Ectodermal cell (in vitro differentiated cells): ENCODE measurements at regions not wholly inside any gene's neighbourhood (a gene's known extent, or its start where the extent isn't known, plus 50 kb on each side); places are given as distances from the start of the nearest gene placed in this dataset.
"Not testable (repeated sequence)": the region's sequence is repeated elsewhere in the genome, so short reads cannot be mapped to it uniquely, and the experiment has no call there.

Experiments
- H3K27ac ChIP-seq: 2 replicates; pipeline ENCODE4 v1.7.0; 2013; ENCODE audit warnings: mild to moderate bottlenecking, low read depth, low read length; ENCODE audit not compliant: insufficient read depth, poor library complexity, severe bottlenecking
- H3K27me3 ChIP-seq: 2 replicates; pipeline ENCODE4 v1.7.0; 2013; ENCODE audit warnings: mild to moderate bottlenecking, low read length; ENCODE audit not compliant: insufficient read depth, control insufficient read depth, poor library complexity, severe bottlenecking
- H3K36me3 ChIP-seq: one replicate; pipeline ENCODE4 v1.7.0; 2013; ENCODE audit warnings: low read length; ENCODE audit not compliant: control insufficient read depth, insufficient read depth
- H3K4me1 ChIP-seq: one replicate; pipeline ENCODE4 v1.7.0; 2013; ENCODE audit warnings: low read length; ENCODE audit not compliant: control insufficient read depth, insufficient read depth
- H3K4me3 ChIP-seq: 2 replicates; pipeline ENCODE4 v1.7.0; 2013; ENCODE audit warnings: low read depth, low read length, control low read depth; ENCODE audit not compliant: insufficient read depth
- H3K9me3 ChIP-seq: 2 replicates; pipeline ENCODE4 v1.7.0; 2013; ENCODE audit warnings: mild to moderate bottlenecking, low read length, moderate library complexity; ENCODE audit not compliant: control insufficient read depth
- WGBS, 2 experiments: methylation state at CpG; one replicate each; pipeline ENCODE4 v1.1.7; 2013; ENCODE audit warnings: missing lambda C conversion rate in 2 of 2; 5-methylcytosine and 5-hydroxymethylcytosine counted together

DNA sequence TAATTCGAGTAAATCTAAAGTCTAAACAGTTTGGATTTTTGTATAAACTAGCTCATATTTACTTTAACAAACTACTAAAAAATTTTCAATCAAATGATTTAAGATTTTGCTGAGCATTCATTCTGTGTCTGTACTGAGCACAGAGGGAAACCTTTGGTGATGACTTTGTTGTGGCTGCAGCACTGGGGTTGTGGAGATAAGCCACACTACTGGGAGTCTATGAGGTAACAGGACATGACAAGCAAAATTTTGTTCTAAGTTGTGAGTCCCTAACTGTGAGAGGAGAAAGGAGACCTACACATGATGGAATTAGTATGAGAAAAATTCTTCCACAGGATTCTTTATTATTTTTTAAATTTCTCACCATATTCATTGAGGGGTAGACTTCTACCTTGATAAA, 933.7 kb upstream of the LRATD1 start:
- no CpG with 5 or more reads among the region's 1 CpG for WGBS, 2 experiments
- Histone ChIP-seq H3K27me3 (no peaks in the 10 kb centered on the region), H3K4me3 (no peak overlapping the region), H3K27ac (no peak overlapping the region), H3K9me3 (no peaks in the 10 kb centered on the region), H3K4me1 (no peaks in the 10 kb centered on the region), H3K36me3 (no peaks in the 10 kb centered on the region)

DNA sequence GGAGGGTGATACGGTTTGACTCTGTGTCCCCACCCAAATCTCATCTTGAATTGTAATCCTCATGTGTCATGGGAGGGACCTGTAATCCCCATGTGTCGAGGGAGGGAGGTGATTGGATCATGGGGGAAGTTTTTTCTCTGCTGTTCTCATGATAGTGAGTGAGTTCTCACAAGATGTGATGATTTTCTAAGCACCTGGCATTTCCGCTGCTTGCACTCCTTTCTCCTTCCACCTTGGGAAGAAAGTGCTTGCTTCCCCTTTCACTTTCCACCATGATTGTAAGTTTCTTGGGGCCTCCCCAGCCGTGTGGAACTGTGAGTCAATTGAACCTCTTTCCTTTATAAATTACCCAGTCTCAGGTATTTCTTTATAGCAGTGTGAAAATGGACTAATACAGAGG, 932.6 kb upstream of the LRATD1 start:
- H3K36me3 ChIP-seq, H3K27me3 ChIP-seq, H3K4me3 ChIP-seq, H3K9me3 ChIP-seq, H3K27ac ChIP-seq, H3K4me1 ChIP-seq: not testable (repeated sequence)
- WGBS, 2 experiments: 75 to 83% methylated on average over 4 of the region's 4 CpGs

DNA sequence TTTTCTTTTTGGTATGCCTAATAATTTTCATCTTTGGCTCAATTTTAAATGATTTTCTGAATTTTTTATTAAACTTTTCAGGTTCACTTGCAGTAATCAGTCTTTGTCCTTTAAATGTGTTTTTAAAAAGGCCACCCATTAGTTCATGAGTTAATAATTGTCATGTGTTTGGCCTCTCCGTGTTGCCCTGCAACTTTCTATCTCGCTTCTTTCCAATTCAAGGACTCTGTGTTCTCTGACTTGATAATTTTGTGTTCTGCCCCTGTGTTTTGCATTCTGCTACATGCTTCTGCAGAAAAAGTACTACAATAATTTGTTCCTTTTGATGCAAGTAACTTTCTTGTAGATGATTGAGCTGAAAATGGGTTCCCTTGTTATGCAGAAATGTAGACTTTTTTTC, 921.4 kb upstream of the LRATD1 start:
- Histone ChIP-seq H3K9me3 (no peaks in the 10 kb centered on the region), H3K4me1 (no peaks in the 10 kb centered on the region)

DNA sequence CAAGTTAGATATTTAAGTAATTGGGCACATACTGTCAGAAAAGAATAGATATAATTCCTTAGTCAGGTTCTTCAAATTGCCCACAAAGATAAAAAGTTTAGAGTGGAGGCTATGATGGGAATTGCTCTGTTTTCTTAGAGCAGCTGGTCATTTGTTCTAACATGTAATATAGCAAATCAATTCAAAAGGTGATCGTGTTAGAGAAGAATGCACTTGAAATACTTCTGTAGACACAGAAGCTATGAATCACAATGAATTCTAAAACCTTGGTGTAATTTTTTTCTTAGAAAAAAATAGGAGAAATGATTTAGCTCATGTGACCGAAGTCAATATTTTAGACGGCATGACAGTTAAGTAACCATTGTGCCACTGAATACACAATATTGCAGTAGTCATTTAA, 918.1 kb upstream of the LRATD1 start:
- Histone ChIP-seq H3K27me3 (no peaks in the 10 kb centered on the region), H3K36me3 (no peaks in the 10 kb centered on the region), H3K4me1 (no peaks in the 10 kb centered on the region), H3K9me3 (no peaks in the 10 kb centered on the region), H3K27ac (no peak overlapping the region), H3K4me3 (no peak overlapping the region)
- WGBS, 2 experiments: 55 to 89% methylated on average over 2 to 3 of the region's 3 CpGs

More for the DNA sequence above, 921.4 kb upstream of the LRATD1 start:
- 80 to 83% methylated on average over 2 of the region's 2 CpGs for WGBS, 2 experiments
- Histone ChIP-seq H3K27me3 (no peaks in the 10 kb centered on the region), H3K36me3 (no peaks in the 10 kb centered on the region), H3K27ac (no peak overlapping the region), H3K4me3 (no peak overlapping the region)

DNA sequence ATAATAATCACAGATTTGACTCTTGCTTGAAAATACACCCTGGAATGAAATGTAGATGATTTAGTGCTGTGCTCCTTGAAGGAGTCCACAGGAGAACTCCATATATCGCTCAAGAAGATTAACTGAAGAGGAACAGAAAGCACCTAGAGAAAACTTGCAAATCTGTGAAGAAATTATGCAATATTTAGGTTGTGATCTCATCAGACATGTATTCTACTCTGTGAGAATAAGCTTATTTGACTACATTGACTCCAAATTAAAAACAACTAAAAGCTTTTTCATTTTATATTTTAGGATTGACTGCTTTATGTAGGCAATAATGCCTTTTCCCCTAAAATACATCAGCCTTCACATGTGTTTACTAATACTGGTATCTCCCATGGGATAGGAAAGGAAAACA, 906.6 kb upstream of the LRATD1 start:
- Histone ChIP-seq H3K36me3 (no peaks in the 10 kb centered on the region), H3K4me3 (no peak overlapping the region), H3K9me3 (no peaks in the 10 kb centered on the region), H3K27ac (no peak overlapping the region), H3K27me3 (no peaks in the 10 kb centered on the region), H3K4me1 (no peaks in the 10 kb centered on the region)
- 80 to 90% methylated on average over 1 of the region's 1 CpG for WGBS, 2 experiments

DNA sequence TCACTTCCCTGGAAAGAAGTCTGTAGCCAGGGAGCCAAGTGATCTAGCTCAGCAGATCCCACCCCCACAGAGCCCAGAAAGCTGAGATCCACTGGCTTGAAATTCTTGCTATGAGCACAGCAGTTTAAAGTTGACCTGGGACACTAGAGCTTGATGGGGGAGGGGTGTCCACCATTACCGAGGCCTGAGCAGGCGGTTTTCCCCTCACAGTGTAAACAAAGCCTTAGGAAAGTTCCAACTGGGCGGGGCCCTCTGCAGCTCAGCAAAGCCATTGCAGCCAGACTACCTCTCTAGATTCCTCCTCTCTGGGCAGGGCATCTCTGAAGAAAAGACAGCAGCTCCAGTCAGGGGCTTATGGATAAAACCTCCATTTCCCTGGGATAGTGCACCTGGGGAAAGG, 887.2 kb upstream of the LRATD1 start:
- no peaks in the 10 kb centered on the region for H3K27me3 ChIP-seq
- peaks cover 3% of the 10 kb centered on the region for H3K9me3 ChIP-seq
- H3K4me3 ChIP-seq: no peak overlapping the region
- no peaks in the 10 kb centered on the region for H3K4me1 ChIP-seq
- WGBS, 2 experiments: 44 to 49% methylated on average over 3 of the region's 3 CpGs
- H3K27ac ChIP-seq: no peak overlapping the region
- no peaks in the 10 kb centered on the region for H3K36me3 ChIP-seq

DNA sequence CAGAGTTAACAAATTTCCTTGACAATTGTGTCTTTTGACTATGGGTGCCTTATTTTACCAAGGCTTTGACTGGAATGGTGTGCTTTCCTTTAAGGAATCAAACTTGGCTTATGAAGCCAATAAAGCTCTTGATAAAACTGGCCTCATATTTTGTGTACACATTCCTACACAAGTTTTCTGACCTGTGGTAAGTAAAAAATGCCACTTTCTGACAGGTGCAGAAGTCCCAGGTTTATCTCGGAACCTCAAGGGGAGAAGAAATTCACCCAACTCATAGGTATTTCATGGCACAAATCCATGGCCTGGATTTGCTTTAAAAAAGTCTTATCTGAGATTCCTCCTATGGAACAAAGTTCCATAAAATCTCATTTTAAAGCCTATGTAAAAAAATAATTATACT, 880.6 kb upstream of the LRATD1 start:
- Histone ChIP-seq H3K4me3 (no peak overlapping the region), H3K9me3 (peaks cover 3% of the 10 kb centered on the region), H3K36me3 (no peaks in the 10 kb centered on the region), H3K27ac (no peak overlapping the region), H3K27me3 (no peaks in the 10 kb centered on the region), H3K4me1 (no peaks in the 10 kb centered on the region)
- 87 to 100% methylated on average over 1 of the region's 1 CpG for WGBS, 2 experiments

DNA sequence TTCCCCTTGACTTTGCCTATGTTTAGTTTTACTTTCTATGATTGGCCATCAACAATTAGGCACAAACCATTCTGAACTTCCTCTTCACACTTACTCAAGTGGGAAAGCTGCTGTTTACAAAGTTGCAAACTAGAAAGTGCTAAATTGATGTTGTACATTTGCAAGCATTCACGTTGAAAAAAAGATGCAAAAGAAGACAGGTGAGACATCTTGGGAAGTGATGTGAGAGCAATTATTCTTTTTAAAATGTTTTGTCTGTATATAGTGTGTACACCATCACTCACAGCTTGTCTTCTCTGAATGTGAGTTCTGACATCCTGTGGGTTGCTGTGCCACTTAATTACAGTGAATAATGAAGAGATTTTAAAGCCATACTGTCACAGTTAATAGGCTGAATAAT, 874.1 kb upstream of the LRATD1 start:
- Histone ChIP-seq H3K36me3 (no peaks in the 10 kb centered on the region), H3K27me3 (no peaks in the 10 kb centered on the region), H3K27ac (no peak overlapping the region), H3K4me3 (no peak overlapping the region), H3K9me3 (no peaks in the 10 kb centered on the region), H3K4me1 (no peaks in the 10 kb centered on the region)
- WGBS, 2 experiments: 53 to 57% methylated on average over 1 of the region's 1 CpG

DNA sequence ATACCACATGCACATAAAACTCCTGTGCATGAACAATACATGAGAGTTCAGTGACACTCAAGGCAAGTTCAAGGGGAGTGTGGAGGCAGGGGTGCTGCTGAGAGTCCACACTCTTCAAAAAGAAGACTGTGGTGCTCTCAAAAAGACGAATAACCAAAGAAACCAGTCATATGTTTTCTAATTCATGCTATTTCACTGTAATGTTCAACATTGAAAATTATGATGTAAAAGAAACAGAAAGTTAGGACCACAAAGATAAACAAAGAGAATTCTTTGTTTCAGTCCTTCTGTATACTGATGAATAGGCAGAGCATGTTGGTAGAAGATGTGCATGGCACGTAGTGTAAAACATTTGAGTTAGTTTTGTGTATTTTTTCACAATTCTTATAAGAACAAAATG, 864.2 kb upstream of the LRATD1 start:
- Histone ChIP-seq H3K27ac (no peak overlapping the region), H3K4me1 (no peaks in the 10 kb centered on the region), H3K27me3 (no peaks in the 10 kb centered on the region), H3K36me3 (no peaks in the 10 kb centered on the region), H3K4me3 (no peak overlapping the region), H3K9me3 (no peaks in the 10 kb centered on the region)
- 68 to 83% methylated on average over 1 to 2 of the region's 2 CpGs for WGBS, 2 experiments

DNA sequence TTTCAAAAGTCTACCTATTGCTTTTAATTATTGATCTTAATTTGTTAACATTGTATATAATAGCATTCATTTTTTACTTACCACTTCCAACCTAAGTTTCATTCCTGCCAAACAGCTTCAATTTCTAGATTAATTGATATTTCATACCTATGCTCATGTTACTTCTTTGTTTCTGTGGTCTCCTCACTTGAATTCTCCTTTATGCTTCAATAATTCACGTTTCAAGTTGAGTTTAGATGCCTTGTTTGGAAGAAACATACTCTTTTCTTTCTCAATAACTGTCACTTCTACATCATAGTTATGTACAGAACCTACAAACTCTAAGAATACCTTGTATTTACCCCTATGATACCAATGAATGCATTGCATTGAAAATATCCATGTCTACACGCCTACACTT, 862.2 kb upstream of the LRATD1 start:
- Histone ChIP-seq H3K36me3 (no peaks in the 10 kb centered on the region), H3K4me1 (no peaks in the 10 kb centered on the region), H3K9me3 (no peaks in the 10 kb centered on the region), H3K27me3 (no peaks in the 10 kb centered on the region), H3K27ac (no peak overlapping the region), H3K4me3 (no peak overlapping the region)
- WGBS, 2 experiments: 75% methylated on average over 2 of the region's 2 CpGs

DNA sequence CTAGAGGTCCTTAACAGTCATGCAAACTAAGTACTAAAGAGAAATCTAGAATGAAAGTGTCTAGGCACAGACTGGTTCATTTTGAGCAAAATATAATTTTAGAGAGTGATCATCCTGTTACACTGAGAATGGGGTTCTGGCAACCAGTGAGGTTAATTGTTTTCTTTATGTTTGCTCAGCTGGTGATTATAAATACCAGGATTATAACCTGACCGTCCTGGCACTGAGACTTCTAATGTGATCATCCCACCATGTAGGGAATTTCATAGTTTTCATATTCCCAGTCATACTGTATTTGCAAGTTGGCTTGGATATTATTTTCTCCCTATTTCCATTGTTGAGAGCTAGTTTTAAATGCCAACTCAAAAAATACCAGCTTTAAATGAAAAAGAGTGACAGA, 852.5 kb upstream of the LRATD1 start:
- H3K4me3 ChIP-seq: no peak overlapping the region
- no peaks in the 10 kb centered on the region for H3K9me3 ChIP-seq
- H3K27ac ChIP-seq: no peak overlapping the region
- no peaks in the 10 kb centered on the region for H3K4me1 ChIP-seq
- H3K27me3 ChIP-seq: no peaks in the 10 kb centered on the region
- whole genome bisulfite sequencing, 2 experiments: 70% methylated on average over 1 of the region's 1 CpG; no CpG with 5 or more reads in 1 of the 2 experiments
- no peaks in the 10 kb centered on the region for H3K36me3 ChIP-seq
